Neuron (in vitro differentiated cells): ENCODE measurements at regions not wholly inside any gene's neighbourhood (a gene's known extent, or its start where the extent isn't known, plus 50 kb on each side); places are given as distances from the start of the nearest gene placed in this dataset.

Experiments used
- H2AFZ ChIP-seq: one replicate; pipeline ENCODE4 v1.6.1; 2013; ENCODE audit warnings: low read depth, mild to moderate bottlenecking, inconsistent platforms, low read length, moderate library complexity
- H3K27me3 ChIP-seq: one replicate; pipeline ENCODE4 v1.6.1; 2013; ENCODE audit warnings: low read length; ENCODE audit not compliant: insufficient read depth
- H3K36me3 ChIP-seq: one replicate; pipeline ENCODE4 v1.6.1; 2013; ENCODE audit warnings: low read length; ENCODE audit not compliant: insufficient read depth
- H3K4me1 ChIP-seq: one replicate; pipeline ENCODE4 v1.6.1; 2013; ENCODE audit warnings: low read length; ENCODE audit not compliant: insufficient read depth
- H3K4me3 ChIP-seq: 2 replicates; pipeline ENCODE4 v1.5.1; 2013; ENCODE audit warnings: mild to moderate bottlenecking, low read length, moderate library complexity
- H3K9me3 ChIP-seq: one replicate; pipeline ENCODE4 v1.6.1; 2013; ENCODE audit warnings: low read length

- H3K4me1 ChIP-seq, result no peaks in the 10 kb centered on the region
- no peaks in the 10 kb centered on the region for H3K27me3 ChIP-seq
- H2AFZ ChIP-seq, result no peak overlapping the region
- no peaks in the 10 kb centered on the region for H3K9me3 ChIP-seq
- H3K36me3 ChIP-seq, result no peaks in the 10 kb centered on the region
- H3K4me3 ChIP-seq, result no peak overlapping the region
These were observed 203.6 kb downstream of the GJA1 start for GRCh38 chr6:121639021-121639420.

DNA sequence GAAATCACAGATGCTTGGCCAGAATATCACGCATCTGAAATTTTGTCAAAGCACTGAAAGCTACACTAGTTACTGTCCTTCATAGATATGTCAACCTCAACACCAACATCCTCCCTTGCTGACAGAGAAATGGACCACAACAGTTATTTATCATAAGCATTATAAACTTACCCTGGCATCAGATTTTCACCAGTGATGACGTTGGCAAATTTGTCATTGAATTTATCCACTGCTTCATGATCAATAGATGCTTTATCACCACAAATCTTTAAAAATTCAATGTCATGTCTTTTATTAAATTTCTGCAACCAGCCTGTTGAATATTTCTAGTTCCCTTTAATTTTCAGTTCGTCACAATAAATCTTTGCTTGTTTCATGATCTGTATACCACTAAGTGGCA, 205.7 kb downstream of the GJA1 start:
- no peak overlapping the region for H2AFZ ChIP-seq
- H3K4me1 ChIP-seq, result no peaks in the 10 kb centered on the region
- no peak overlapping the region for H3K4me3 ChIP-seq
- H3K27me3 ChIP-seq, result no peaks in the 10 kb centered on the region
- no peaks in the 10 kb centered on the region for H3K9me3 ChIP-seq
- H3K36me3 ChIP-seq, result no peaks in the 10 kb centered on the region

- no peak overlapping the region for H2AFZ ChIP-seq
- no peaks in the 10 kb centered on the region for H3K4me1 ChIP-seq
- H3K27me3 ChIP-seq, result no peaks in the 10 kb centered on the region
- no peaks in the 10 kb centered on the region for H3K9me3 ChIP-seq
- no peak overlapping the region for H3K4me3 ChIP-seq
- no peaks in the 10 kb centered on the region for H3K36me3 ChIP-seq
These were observed 209.8 kb downstream of the GJA1 start for GRCh38 chr6:121645100-121645745.

DNA sequence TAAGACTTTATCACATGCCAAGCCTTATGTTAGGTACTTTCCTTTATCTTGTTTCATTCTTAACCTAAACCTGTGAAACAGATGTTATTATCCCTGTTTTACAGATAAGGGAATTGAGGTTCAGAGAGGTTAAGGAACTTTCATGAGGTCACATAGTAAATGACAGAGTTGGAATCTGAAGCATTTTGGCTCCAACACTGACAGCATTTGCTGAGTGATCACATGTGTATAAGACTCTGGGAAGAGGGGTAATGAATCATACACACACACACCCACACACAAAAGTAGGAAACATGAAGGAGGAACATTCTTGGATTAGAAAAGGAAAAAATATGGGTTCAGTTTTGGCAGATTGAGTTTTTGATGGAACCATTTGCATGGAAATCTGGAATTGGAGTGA, 212.5 kb downstream of the GJA1 start:
- H3K4me1 ChIP-seq, result no peaks in the 10 kb centered on the region
- no peak overlapping the region for H2AFZ ChIP-seq
- no peak overlapping the region for H3K4me3 ChIP-seq
- no peaks in the 10 kb centered on the region for H3K9me3 ChIP-seq
- no peaks in the 10 kb centered on the region for H3K27me3 ChIP-seq
- no peaks in the 10 kb centered on the region for H3K36me3 ChIP-seq

DNA sequence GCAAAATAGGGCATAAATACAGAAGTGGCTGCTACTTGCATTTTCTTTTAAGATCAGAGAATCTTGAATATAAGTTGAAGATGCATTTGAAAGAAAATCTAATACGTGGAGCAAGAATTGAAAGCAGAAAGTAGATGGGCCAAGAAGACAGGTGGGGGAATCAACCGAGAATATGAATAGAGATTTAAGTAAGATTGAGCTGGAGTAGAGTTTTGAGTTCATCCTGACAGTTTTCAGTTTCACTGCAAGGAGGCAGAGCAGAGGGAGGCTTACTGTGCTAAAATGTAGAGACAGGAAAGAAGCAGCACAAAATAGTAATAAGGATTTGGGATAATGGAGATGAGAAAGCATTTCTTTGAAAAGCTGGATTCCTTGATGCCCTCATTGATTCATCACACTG, 214.5 kb downstream of the GJA1 start:
- Histone ChIP-seq H3K36me3 (no peaks in the 10 kb centered on the region), H2AFZ (no peak overlapping the region), H3K4me3 (no peak overlapping the region), H3K9me3 (no peaks in the 10 kb centered on the region), H3K4me1 (no peaks in the 10 kb centered on the region), H3K27me3 (no peaks in the 10 kb centered on the region)

- H3K36me3 ChIP-seq, result no peaks in the 10 kb centered on the region
- no peaks in the 10 kb centered on the region for H3K4me1 ChIP-seq
- H3K4me3 ChIP-seq, result no peak overlapping the region
- H3K27me3 ChIP-seq, result no peaks in the 10 kb centered on the region
- no peak overlapping the region for H2AFZ ChIP-seq
- H3K9me3 ChIP-seq, result no peaks in the 10 kb centered on the region
These were observed 216.0 kb downstream of the GJA1 start for GRCh38 chr6:121651420-121651819.

DNA sequence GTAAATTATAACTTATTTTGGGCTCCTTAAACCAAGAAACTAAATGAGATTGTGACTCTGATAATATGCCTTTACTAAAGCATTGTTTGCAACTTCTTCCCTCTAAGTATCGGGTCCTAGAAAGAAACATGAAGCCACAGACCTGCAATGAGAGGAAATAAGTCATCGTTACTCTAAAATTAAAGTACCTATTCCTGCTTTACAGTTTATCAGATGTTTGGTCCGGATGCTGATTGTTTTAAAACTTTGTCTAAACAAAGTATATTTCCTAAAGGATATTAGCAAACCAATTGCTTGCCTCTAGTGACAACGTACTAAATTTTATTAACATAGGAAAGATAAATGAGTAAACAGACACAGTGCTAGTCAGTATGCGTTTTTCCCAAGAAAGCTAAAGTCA, 216.8 kb downstream of the GJA1 start:
- H3K4me1 ChIP-seq, result no peaks in the 10 kb centered on the region
- H3K36me3 ChIP-seq, result no peaks in the 10 kb centered on the region
- H3K4me3 ChIP-seq, result no peak overlapping the region
- H3K27me3 ChIP-seq, result no peaks in the 10 kb centered on the region
- H2AFZ ChIP-seq, result no peak overlapping the region
- no peaks in the 10 kb centered on the region for H3K9me3 ChIP-seq

GRCh38 chr6:121652726-121653623, 217.5 kb downstream of the GJA1 start:
- Histone ChIP-seq H3K4me3 (no peak overlapping the region), H3K4me1 (no peaks in the 10 kb centered on the region), H3K27me3 (no peaks in the 10 kb centered on the region), H3K36me3 (no peaks in the 10 kb centered on the region), H2AFZ (no peak overlapping the region), H3K9me3 (no peaks in the 10 kb centered on the region)

DNA sequence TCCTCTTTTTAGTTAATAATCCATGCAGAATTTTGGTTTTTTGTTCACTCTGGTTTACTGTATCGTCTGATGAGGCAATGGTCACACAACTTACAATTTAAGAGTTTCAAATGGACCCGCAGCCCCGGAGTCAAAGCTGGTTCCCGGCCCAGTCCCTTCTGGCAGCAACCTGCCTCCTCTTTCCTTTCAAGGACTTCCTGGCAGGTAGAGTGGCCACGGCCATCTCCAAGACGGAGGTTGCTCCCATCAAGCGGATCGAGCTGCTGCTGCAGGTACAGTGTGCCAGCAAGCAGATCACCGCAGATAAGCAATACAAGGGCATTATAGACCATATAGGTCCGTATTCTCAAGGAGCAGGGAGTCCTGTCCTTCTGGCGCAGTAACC, 218.2 kb downstream of the GJA1 start:
- H3K27me3 ChIP-seq, result no peaks in the 10 kb centered on the region
- H3K4me3 ChIP-seq, result no peak overlapping the region

GRCh38 chr6:121657972-121658371, 222.5 kb downstream of the GJA1 start:
- H2AFZ ChIP-seq, result no peak overlapping the region
- H3K4me3 ChIP-seq, result no peak overlapping the region
- H3K4me1 ChIP-seq, result peaks cover 2% of the 10 kb centered on the region
- H3K9me3 ChIP-seq, result no peaks in the 10 kb centered on the region
- H3K27me3 ChIP-seq, result no peaks in the 10 kb centered on the region
- H3K36me3 ChIP-seq, result no peaks in the 10 kb centered on the region

More for the DNA sequence above, 218.2 kb downstream of the GJA1 start:
- H3K4me1 ChIP-seq, result no peaks in the 10 kb centered on the region
- H3K9me3 ChIP-seq, result no peaks in the 10 kb centered on the region
- H2AFZ ChIP-seq, result no peak overlapping the region
- no peaks in the 10 kb centered on the region for H3K36me3 ChIP-seq

DNA sequence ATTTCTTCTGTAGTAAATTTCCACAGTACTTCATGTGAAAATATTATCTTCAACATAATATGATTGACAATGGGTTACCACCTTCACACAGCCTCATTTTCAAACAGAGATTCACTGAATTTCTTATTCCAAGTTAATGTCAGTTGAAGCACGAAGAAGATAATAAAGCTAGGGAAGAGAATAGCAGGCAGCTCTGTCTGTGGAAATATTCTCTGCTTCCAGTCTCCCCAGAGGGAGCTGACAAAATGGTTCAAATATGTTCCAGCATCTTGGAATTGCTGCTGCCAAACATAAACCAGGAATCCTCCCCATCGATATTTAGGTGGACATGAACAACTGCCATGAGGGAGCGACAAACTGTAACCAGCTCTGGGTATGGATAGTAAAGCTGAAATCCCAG, 224.8 kb downstream of the GJA1 start:
- Histone ChIP-seq H3K36me3 (no peaks in the 10 kb centered on the region), H3K4me1 (peaks cover 2% of the 10 kb centered on the region), H3K9me3 (no peaks in the 10 kb centered on the region), H3K4me3 (no peak overlapping the region), H2AFZ (no peak overlapping the region), H3K27me3 (no peaks in the 10 kb centered on the region)

- Histone ChIP-seq H3K4me3 (no peak overlapping the region), H2AFZ (no peak overlapping the region), H3K9me3 (no peaks in the 10 kb centered on the region), H3K27me3 (no peaks in the 10 kb centered on the region), H3K36me3 (no peaks in the 10 kb centered on the region), H3K4me1 (peaks cover 2% of the 10 kb centered on the region)
These were observed 227.9 kb downstream of the GJA1 start for GRCh38 chr6:121663292-121663810.

GRCh38 chr6:121664158-121664557, 228.7 kb downstream of the GJA1 start:
- Histone ChIP-seq H3K4me1 (peaks cover 2% of the 10 kb centered on the region), H3K27me3 (no peaks in the 10 kb centered on the region), H2AFZ (no peak overlapping the region), H3K4me3 (no peak overlapping the region), H3K36me3 (no peaks in the 10 kb centered on the region), H3K9me3 (no peaks in the 10 kb centered on the region)
